HG03108 (cell line): ENCODE measurements at regions not wholly inside any gene's neighbourhood (a gene's known extent, or its start where the extent isn't known, plus 50 kb on each side); places are given as distances from the start of the nearest gene placed in this dataset.

ENCODE experiments used
- ATAC-seq: cut with Tn5 transposase; IDR thresholded peaks from one replicate; pipeline ENCODE4 v1.9.1; 2021; ENCODE audit warnings: moderate library complexity; ENCODE audit not compliant: unreplicated experiment

GRCh38 chr5:98992552-98992951, 63.7 kb upstream of the CHD1 start:
- ATAC-seq: no peak

GRCh38 chr5:98989727-98990126, 60.9 kb upstream of the CHD1 start:
- no peak for ATAC-seq

- no peak for ATAC-seq
Observed at GRCh38 chr5:98986587-98986986, 57.8 kb upstream of the CHD1 start.

GRCh38 chr5:98982880-98983279, 54.1 kb upstream of the CHD1 start:
- no peak for ATAC-seq
